ENCODE measurements at regions not wholly inside any gene's neighbourhood (a gene's known extent, or its start where the extent isn't known, plus 50 kb on each side); places are given as distances from the start of the nearest gene placed in this dataset.
"Not testable (repeated sequence)": the region's sequence is repeated elsewhere in the genome, so short reads cannot be mapped to it uniquely, and the experiment has no call there.

GRCh38 chr12:68393417-68393816 is 61.3 kb upstream of the MDM1 start:
- TF ChIP-seq ZNF8 (CRISPR knock-in tag; IDR thresholded peaks at IDR 0.05) (no peak), ESRRG (CRISPR knock-in tag; IDR thresholded peaks at IDR 0.05) (no peak), ZC3H10 (CRISPR knock-in tag; IDR thresholded peaks at IDR 0.05) (no peak), BACH2 (CRISPR knock-in tag; IDR thresholded peaks at IDR 0.05; ENCODE audit: borderline replicate concordance) (no peak), PPARA (CRISPR knock-in tag; IDR thresholded peaks at IDR 0.05; ENCODE audit: borderline replicate concordance) (no peak), TOX (CRISPR knock-in tag; IDR thresholded peaks at IDR 0.05; ENCODE audit: borderline replicate concordance) (no peak), SNAI2 (CRISPR knock-in tag; IDR thresholded peaks at IDR 0.05) (no peak), TCF4 (CRISPR knock-in tag; IDR thresholded peaks at IDR 0.05; ENCODE audit: borderline replicate concordance) (no peak), ARNTL (CRISPR knock-in tag; IDR thresholded peaks at IDR 0.05; ENCODE audit: borderline replicate concordance, low read depth) (no peak), ISL1 (CRISPR knock-in tag; IDR thresholded peaks at IDR 0.05) (no peak), ZFP30 (CRISPR knock-in tag; IDR thresholded peaks at IDR 0.05) (no peak), CSRNP3 (CRISPR knock-in tag; IDR thresholded peaks at IDR 0.05) (no peak), GLIS3 (CRISPR knock-in tag; IDR thresholded peaks at IDR 0.05) (no peak), ZNF70 (CRISPR knock-in tag; IDR thresholded peaks at IDR 0.05) (no peak), TSHZ2 (CRISPR knock-in tag; IDR thresholded peaks at IDR 0.05) (no peak), CREB5 (CRISPR knock-in tag; IDR thresholded peaks at IDR 0.05; ENCODE audit: low read depth) (no peak), ZNF565 (CRISPR knock-in tag; conservative IDR thresholded peaks at IDR 0.05; ENCODE audit: low read depth) (no peak), CSDC2 (CRISPR knock-in tag; IDR thresholded peaks at IDR 0.05) (no peak), RARB (CRISPR knock-in tag; IDR thresholded peaks at IDR 0.05) (no peak)
- ATAC-seq = no peak

- no peak for ATAC-seq
- TF ChIP-seq ZC3H10 (CRISPR knock-in tag; IDR thresholded peaks at IDR 0.05) = no peak
- TF ChIP-seq GLIS3 (CRISPR knock-in tag; IDR thresholded peaks at IDR 0.05) = no peak
- no peak for TF ChIP-seq SNAI2 (CRISPR knock-in tag; IDR thresholded peaks at IDR 0.05)
- TF ChIP-seq ZFP3 (CRISPR knock-in tag; IDR thresholded peaks at IDR 0.05) = no peak
- no peak for TF ChIP-seq ZFP30 (CRISPR knock-in tag; IDR thresholded peaks at IDR 0.05)
- no peak for TF ChIP-seq CREB5 (CRISPR knock-in tag; IDR thresholded peaks at IDR 0.05; ENCODE audit: low read depth)
- no peak for TF ChIP-seq PATZ1 (CRISPR knock-in tag; IDR thresholded peaks at IDR 0.05; ENCODE audit: borderline replicate concordance)
- TF ChIP-seq ZNF565 (CRISPR knock-in tag; conservative IDR thresholded peaks at IDR 0.05; ENCODE audit: low read depth) = no peak
- no peak for TF ChIP-seq ZNF8 (CRISPR knock-in tag; IDR thresholded peaks at IDR 0.05)
- TF ChIP-seq ISL1 (CRISPR knock-in tag; IDR thresholded peaks at IDR 0.05) = no peak
- TF ChIP-seq CSDC2 (CRISPR knock-in tag; IDR thresholded peaks at IDR 0.05) = no peak
- no peak for TF ChIP-seq TSHZ2 (CRISPR knock-in tag; IDR thresholded peaks at IDR 0.05)
- no peak for TF ChIP-seq RARB (CRISPR knock-in tag; IDR thresholded peaks at IDR 0.05)
- no peak for TF ChIP-seq CSRNP3 (CRISPR knock-in tag; IDR thresholded peaks at IDR 0.05)
- TF ChIP-seq ESRRG (CRISPR knock-in tag; IDR thresholded peaks at IDR 0.05) = no peak
Measured at GRCh38 chr12:68397566-68398158, 65.5 kb upstream of the MDM1 start.

- ATAC-seq = not testable (repeated sequence)
Measured at GRCh38 chr12:68398689-68399088, 66.5 kb upstream of the MDM1 start.
